Sigmoid colon (tissue), 4 donors: ENCODE measurements at regions not wholly inside any gene's neighbourhood (a gene's known extent, or its start where the extent isn't known, plus 50 kb on each side); places are given as distances from the start of the nearest gene placed in this dataset.

Experiments used
- POLR2A ChIP-seq, 2 donors: fragments of 450-650 bp; IDR thresholded peaks; one replicate each; pipeline ENCODE4 v1.6.1; 2016; ENCODE audit warnings: antibody characterized with exemption in 2 of 2, mild to moderate bottlenecking in 2 of 2, moderate library complexity in 2 of 2
- POLR2AphosphoS5 ChIP-seq, 4 donors: sonication (generic); formaldehyde crosslinking; IDR thresholded peaks; one replicate each; pipeline ENCODE4 v1.6.1; 2017; ENCODE audit warnings: antibody characterized with exemption in 4 of 4
- TF ChIP-seq, protein P1 (sequence below), 4 experiments: fragments of 450-650 bp in 3 of 4; fragments of 200-600 bp in 1 of 4; IDR thresholded peaks; one replicate each; pipeline ENCODE4 v1.5.1; 2016 to 2019; ENCODE audit warnings: antibody characterized with exemption in 4 of 4, mild to moderate bottlenecking in 3 of 4, moderate library complexity in 2 of 4

GRCh38 chr5:2299388-2300220, 416.9 kb upstream of the IRX4 start:
- TF ChIP-seq, protein P1, sequence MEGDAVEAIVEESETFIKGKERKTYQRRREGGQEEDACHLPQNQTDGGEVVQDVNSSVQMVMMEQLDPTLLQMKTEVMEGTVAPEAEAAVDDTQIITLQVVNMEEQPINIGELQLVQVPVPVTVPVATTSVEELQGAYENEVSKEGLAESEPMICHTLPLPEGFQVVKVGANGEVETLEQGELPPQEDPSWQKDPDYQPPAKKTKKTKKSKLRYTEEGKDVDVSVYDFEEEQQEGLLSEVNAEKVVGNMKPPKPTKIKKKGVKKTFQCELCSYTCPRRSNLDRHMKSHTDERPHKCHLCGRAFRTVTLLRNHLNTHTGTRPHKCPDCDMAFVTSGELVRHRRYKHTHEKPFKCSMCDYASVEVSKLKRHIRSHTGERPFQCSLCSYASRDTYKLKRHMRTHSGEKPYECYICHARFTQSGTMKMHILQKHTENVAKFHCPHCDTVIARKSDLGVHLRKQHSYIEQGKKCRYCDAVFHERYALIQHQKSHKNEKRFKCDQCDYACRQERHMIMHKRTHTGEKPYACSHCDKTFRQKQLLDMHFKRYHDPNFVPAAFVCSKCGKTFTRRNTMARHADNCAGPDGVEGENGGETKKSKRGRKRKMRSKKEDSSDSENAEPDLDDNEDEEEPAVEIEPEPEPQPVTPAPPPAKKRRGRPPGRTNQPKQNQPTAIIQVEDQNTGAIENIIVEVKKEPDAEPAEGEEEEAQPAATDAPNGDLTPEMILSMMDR (IDR thresholded peaks at IDR 0.05), result no peak
- no peak for TF ChIP-seq POLR2AphosphoS5 (IDR thresholded peaks at IDR 0.05)
- no peak for TF ChIP-seq POLR2A (IDR thresholded peaks at IDR 0.05)
